GM23338 (cell line): ENCODE measurements at regions not wholly inside any gene's neighbourhood (a gene's known extent, or its start where the extent isn't known, plus 50 kb on each side); places are given as distances from the start of the nearest gene placed in this dataset.
A peak's percentile ranks its signal among the peaks of the same experiment; 100 is the strongest.

Experiments used
- ATAC-seq: fragments of 200-7000 bp; cut with Tn5 transposase; 3 replicates; pipeline ENCODE4 v1.9.1; 2020
- DNase-seq: peaks from one replicate; pipeline ENCODE4 v3.0.0-alpha.2; 2015; ENCODE audit warnings: low spot score
- H2AFZ ChIP-seq: fragments of 200-600 bp; sonication (generic); 2 replicates; pipeline ENCODE4 v1.8.0; 2016; ENCODE audit warnings: antibody characterized with exemption, mild to moderate bottlenecking, moderate library complexity
- H3F3A ChIP-seq: fragments of 200-600 bp; sonication (generic); replicated peaks from 2 replicates; pipeline ENCODE4 v1.8.0; 2017; ENCODE audit warnings: antibody characterized with exemption, mixed run types, low read depth
- H3K27ac ChIP-seq: fragments of 200-600 bp; sonication (generic); 2 replicates; pipeline ENCODE4 v1.6.1; 2016; ENCODE audit warnings: low read depth
- H3K27me3 ChIP-seq: fragments of 200-600 bp; sonication (generic); 2 replicates; pipeline ENCODE4 v1.8.0; 2016; ENCODE audit warnings: mild to moderate bottlenecking, mixed run types, moderate library complexity; ENCODE audit not compliant: insufficient read depth
- H3K36me3 ChIP-seq: fragments of 200-600 bp; sonication (generic); 2 replicates; pipeline ENCODE4 v1.8.0; 2016; ENCODE audit warnings: mild to moderate bottlenecking; ENCODE audit not compliant: insufficient read depth
- H3K4me1 ChIP-seq: fragments of 200-600 bp; sonication (generic); 2 replicates; pipeline ENCODE4 v1.8.0; 2016; ENCODE audit warnings: mild to moderate bottlenecking, moderate library complexity; ENCODE audit not compliant: insufficient read depth
- H3K4me2 ChIP-seq: fragments of 200-600 bp; sonication (generic); 2 replicates; pipeline ENCODE4 v1.7.1; 2017; ENCODE audit warnings: mixed run types
- H3K4me3 ChIP-seq: fragments of 200-600 bp; sonication (generic); 2 replicates; pipeline ENCODE4 v1.6.1; 2016; ENCODE audit warnings: mixed run types
- H3K79me2 ChIP-seq: fragments of 200-600 bp; sonication (generic); replicated peaks from 2 replicates; pipeline ENCODE4 v1.8.0; 2017; ENCODE audit warnings: mild to moderate bottlenecking; ENCODE audit not compliant: insufficient read depth
- H3K9me2 ChIP-seq: fragments of 200-600 bp; sonication (generic); 2 replicates; pipeline ENCODE4 v1.8.0; 2017; ENCODE audit not compliant: insufficient read depth
- H4K20me1 ChIP-seq: fragments of 200-600 bp; sonication (generic); replicated peaks from 2 replicates; pipeline ENCODE4 v1.8.0; 2017; ENCODE audit warnings: mild to moderate bottlenecking; ENCODE audit not compliant: insufficient read depth
- H3K27ac Mint-ChIP-seq: 2 replicates; pipeline ENCODE4 v1.8.0; 2020; ENCODE audit warnings: inconsistent platforms, mild to moderate bottlenecking, moderate library complexity, mixed read lengths
- H3K27me3 Mint-ChIP-seq: 3 replicates; pipeline ENCODE4 v1.8.0; 2022; ENCODE audit warnings: low read depth, mild to moderate bottlenecking, moderate library complexity, mixed read lengths, inconsistent platforms; ENCODE audit not compliant: insufficient read depth, poor library complexity
- H3K36me3 Mint-ChIP-seq: 3 replicates; pipeline ENCODE4 v1.8.0; 2021; ENCODE audit warnings: low read depth, mild to moderate bottlenecking, inconsistent platforms, moderate library complexity, mixed read lengths
- H3K4me1 Mint-ChIP-seq: 3 replicates; pipeline ENCODE4 v1.8.0; 2020; ENCODE audit warnings: mild to moderate bottlenecking, inconsistent platforms, mixed read lengths
- H3K4me3 Mint-ChIP-seq: 3 replicates; pipeline ENCODE4 v1.8.0; 2021; ENCODE audit warnings: moderate library complexity, mild to moderate bottlenecking, inconsistent platforms, mixed read lengths
- H3K9me3 Mint-ChIP-seq: 3 replicates; pipeline ENCODE4 v1.8.0; 2020; ENCODE audit warnings: moderate library complexity, mild to moderate bottlenecking, inconsistent platforms, mixed read lengths
- CREB1 ChIP-seq: fragments of 250-450 bp; sonication (Bioruptor Pico); IDR thresholded peaks from 2 replicates; pipeline ENCODE4 v1.5.0; 2020; ENCODE audit warnings: low read depth, mild to moderate bottlenecking, moderate library complexity
- CTCF ChIP-seq, 2 experiments: fragments of 200-600 bp in 1 of 2; sonication (generic) in 1 of 2; conservative IDR thresholded peaks; 2 replicates each; pipeline versions ENCODE4 v1.5.1 to v1.6.1; 2016 to 2017; ENCODE audit warnings: antibody characterized with exemption in 2 of 2, low read depth in 2 of 2, mild to moderate bottlenecking in 2 of 2, moderate library complexity in 1 of 2
- ETS1 ChIP-seq: IDR thresholded peaks from 2 replicates; pipeline ENCODE4 v1.6.1; 2016; ENCODE audit warnings: antibody characterized with exemption
- EZH2 ChIP-seq: fragments of 200-600 bp; sonication (generic); IDR thresholded peaks from one replicate; pipeline ENCODE4 v1.8.0; 2017; ENCODE audit warnings: antibody characterized with exemption, mild to moderate bottlenecking, low read depth; ENCODE audit not compliant: unreplicated experiment
- EZH2phosphoT487 ChIP-seq: fragments of 200-600 bp; sonication (generic); IDR thresholded peaks from one replicate; pipeline ENCODE4 v1.8.1; 2018; ENCODE audit warnings: antibody characterized with exemption; ENCODE audit not compliant: unreplicated experiment
- NANOG ChIP-seq: IDR thresholded peaks from 2 replicates; pipeline ENCODE4 v1.6.1; 2016; ENCODE audit warnings: antibody characterized with exemption, borderline replicate concordance
- POLR2AphosphoS5 ChIP-seq: IDR thresholded peaks from 2 replicates; pipeline ENCODE4 v1.6.1; 2016; ENCODE audit warnings: antibody characterized with exemption, low read depth
- STAT1 ChIP-seq: IDR thresholded peaks from one replicate; pipeline ENCODE4 v1.6.1; 2016; ENCODE audit warnings: antibody characterized with exemption; ENCODE audit not compliant: unreplicated experiment
- ZNF114 ChIP-seq: fragments of 250-450 bp; sonication (Bioruptor Pico); IDR thresholded peaks from 2 replicates; pipeline ENCODE4 v1.5.0; 2020; ENCODE audit warnings: mild to moderate bottlenecking, moderate library complexity
- ZNF331 ChIP-seq: fragments of 250-450 bp; sonication (Bioruptor Pico); IDR thresholded peaks from 2 replicates; pipeline ENCODE4 v1.5.0; 2020; ENCODE audit warnings: low read depth, mild to moderate bottlenecking, moderate library complexity
- TF ChIP-seq, protein P1 (sequence below): IDR thresholded peaks from one replicate; pipeline ENCODE4 v1.6.1; 2018; ENCODE audit warnings: antibody characterized with exemption; ENCODE audit not compliant: unreplicated experiment

DNA sequence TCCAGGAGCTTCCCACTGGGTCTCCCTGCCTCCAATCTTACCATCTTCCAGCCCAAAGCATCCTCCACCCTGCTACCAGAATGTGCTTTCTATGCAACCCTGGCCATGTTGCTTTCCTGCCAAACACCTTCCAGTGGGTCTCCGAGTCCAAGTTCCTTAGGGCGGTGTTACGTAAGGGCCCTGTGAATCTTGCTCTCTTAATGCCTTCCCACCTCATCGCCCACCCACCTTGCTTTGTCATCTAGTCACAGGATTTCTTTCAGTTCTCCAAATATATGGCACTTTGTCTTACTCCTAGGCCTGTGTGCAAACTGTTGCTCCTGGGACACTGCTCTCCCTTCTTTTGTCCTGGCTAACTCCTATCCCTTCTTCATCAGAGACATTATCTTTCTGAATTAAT lies 344.5 kb downstream of the RPS24 start (continued):
- no peak for TF ChIP-seq EZH2
- no peak for TF ChIP-seq STAT1
- no peak for TF ChIP-seq EZH2phosphoT487
- TF ChIP-seq, protein P1, sequence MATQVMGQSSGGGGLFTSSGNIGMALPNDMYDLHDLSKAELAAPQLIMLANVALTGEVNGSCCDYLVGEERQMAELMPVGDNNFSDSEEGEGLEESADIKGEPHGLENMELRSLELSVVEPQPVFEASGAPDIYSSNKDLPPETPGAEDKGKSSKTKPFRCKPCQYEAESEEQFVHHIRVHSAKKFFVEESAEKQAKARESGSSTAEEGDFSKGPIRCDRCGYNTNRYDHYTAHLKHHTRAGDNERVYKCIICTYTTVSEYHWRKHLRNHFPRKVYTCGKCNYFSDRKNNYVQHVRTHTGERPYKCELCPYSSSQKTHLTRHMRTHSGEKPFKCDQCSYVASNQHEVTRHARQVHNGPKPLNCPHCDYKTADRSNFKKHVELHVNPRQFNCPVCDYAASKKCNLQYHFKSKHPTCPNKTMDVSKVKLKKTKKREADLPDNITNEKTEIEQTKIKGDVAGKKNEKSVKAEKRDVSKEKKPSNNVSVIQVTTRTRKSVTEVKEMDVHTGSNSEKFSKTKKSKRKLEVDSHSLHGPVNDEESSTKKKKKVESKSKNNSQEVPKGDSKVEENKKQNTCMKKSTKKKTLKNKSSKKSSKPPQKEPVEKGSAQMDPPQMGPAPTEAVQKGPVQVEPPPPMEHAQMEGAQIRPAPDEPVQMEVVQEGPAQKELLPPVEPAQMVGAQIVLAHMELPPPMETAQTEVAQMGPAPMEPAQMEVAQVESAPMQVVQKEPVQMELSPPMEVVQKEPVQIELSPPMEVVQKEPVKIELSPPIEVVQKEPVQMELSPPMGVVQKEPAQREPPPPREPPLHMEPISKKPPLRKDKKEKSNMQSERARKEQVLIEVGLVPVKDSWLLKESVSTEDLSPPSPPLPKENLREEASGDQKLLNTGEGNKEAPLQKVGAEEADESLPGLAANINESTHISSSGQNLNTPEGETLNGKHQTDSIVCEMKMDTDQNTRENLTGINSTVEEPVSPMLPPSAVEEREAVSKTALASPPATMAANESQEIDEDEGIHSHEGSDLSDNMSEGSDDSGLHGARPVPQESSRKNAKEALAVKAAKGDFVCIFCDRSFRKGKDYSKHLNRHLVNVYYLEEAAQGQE: no peak
- TF ChIP-seq CREB1: no peak
- TF ChIP-seq NANOG: no peak
- no peak for TF ChIP-seq CTCF (conservative IDR thresholded peaks at IDR 0.05; ENCODE audit: low read depth in 2 of 2)
- TF ChIP-seq ETS1: no peak
- no peak for TF ChIP-seq ZNF114 (CRISPR knock-in tag)

- Histone ChIP-seq H3K36me3 (no peaks in the 10 kb centered on the region), H3F3A (no peaks in the 10 kb centered on the region), H4K20me1 (no peaks in the 10 kb centered on the region), H3K4me2 (no peak overlapping the region), H3K79me2 (no peaks in the 10 kb centered on the region), H2AFZ (no peak overlapping the region), H3K27me3 (no peaks in the 10 kb centered on the region), H3K27ac (no peak overlapping the region), H3K4me3 (no peak overlapping the region), H3K4me1 (no peaks in the 10 kb centered on the region), H3K9me2 (no peaks in the 10 kb centered on the region)
- Mint-ChIP-seq H3K36me3 (0 out of 3 replicates have a peak, but pooled peaks cover 3% of the 10 kb centered on the region), H3K27me3 (peaks cover 13% of the 10 kb centered on the region), H3K27ac (no peak overlapping the region), H3K4me3 (no peak overlapping the region), H3K9me3 (peaks cover 9% of the 10 kb centered on the region; the same call in 2 of the 3 replicates), H3K4me1 (peaks cover 6% of the 10 kb centered on the region; the same call in 2 of the 3 replicates)
- TF ChIP-seq NANOG (no peak), ZNF331 (CRISPR knock-in tag) (no peak), EZH2phosphoT487 (no peak), CTCF (conservative IDR thresholded peaks at IDR 0.05; ENCODE audit: low read depth in 2 of 2) (peak; percentile 75 to 79), CREB1 (no peak), POLR2AphosphoS5 (no peak), STAT1 (no peak)
- TF ChIP-seq, protein P1: no peak
- DNase-seq (peak; percentile 72), ATAC-seq (peak; percentile 75)
Observed at GRCh38 chr10:78381107-78381506, 347.4 kb downstream of the RPS24 start.
